ENCODE measurements at regions not wholly inside any gene's neighbourhood (a gene's known extent, or its start where the extent isn't known, plus 50 kb on each side); places are given as distances from the start of the nearest gene placed in this dataset.

GRCh38 chr22:49321477-49322055 lies 506.1 kb downstream of the BRD1 start (continued):
- TF ChIP-seq TSHZ2 (CRISPR knock-in tag; IDR thresholded peaks at IDR 0.05), result no peak
- TF ChIP-seq ZC3H10 (CRISPR knock-in tag; IDR thresholded peaks at IDR 0.05), result no peak
- TF ChIP-seq ZNF565 (CRISPR knock-in tag; conservative IDR thresholded peaks at IDR 0.05; ENCODE audit: low read depth), result no peak

- no peak for ATAC-seq
- no peak for TF ChIP-seq SNAI2 (CRISPR knock-in tag; IDR thresholded peaks at IDR 0.05)
- no peak for TF ChIP-seq PATZ1 (CRISPR knock-in tag; IDR thresholded peaks at IDR 0.05; ENCODE audit: borderline replicate concordance)
- TF ChIP-seq ZFP30 (CRISPR knock-in tag; IDR thresholded peaks at IDR 0.05), result no peak
- no peak for TF ChIP-seq POU6F1 (CRISPR knock-in tag; IDR thresholded peaks at IDR 0.05; ENCODE audit: borderline replicate concordance, low read depth)
- TF ChIP-seq CREB5 (CRISPR knock-in tag; IDR thresholded peaks at IDR 0.05; ENCODE audit: low read depth), result no peak
- TF ChIP-seq ZNF70 (CRISPR knock-in tag; IDR thresholded peaks at IDR 0.05), result no peak
- no peak for TF ChIP-seq TSHZ2 (CRISPR knock-in tag; IDR thresholded peaks at IDR 0.05)
- no peak for TF ChIP-seq TOX (CRISPR knock-in tag; IDR thresholded peaks at IDR 0.05; ENCODE audit: borderline replicate concordance)
- TF ChIP-seq OSR1 (CRISPR knock-in tag; IDR thresholded peaks at IDR 0.05), result no peak
- TF ChIP-seq RARB (CRISPR knock-in tag; IDR thresholded peaks at IDR 0.05), result no peak
These were observed 506.8 kb downstream of the BRD1 start for GRCh38 chr22:49320714-49321476.

GRCh38 chr22:49317369-49317768 lies 510.3 kb downstream of the BRD1 start:
- ATAC-seq, result no peak
- TF ChIP-seq ZFP30 (CRISPR knock-in tag; IDR thresholded peaks at IDR 0.05) (no peak), TCF4 (CRISPR knock-in tag; IDR thresholded peaks at IDR 0.05; ENCODE audit: borderline replicate concordance) (no peak), PPARA (CRISPR knock-in tag; IDR thresholded peaks at IDR 0.05; ENCODE audit: borderline replicate concordance) (no peak), CREB5 (CRISPR knock-in tag; IDR thresholded peaks at IDR 0.05; ENCODE audit: low read depth) (no peak), OSR1 (CRISPR knock-in tag; IDR thresholded peaks at IDR 0.05) (no peak), ZNF70 (CRISPR knock-in tag; IDR thresholded peaks at IDR 0.05) (no peak), SNAI2 (CRISPR knock-in tag; IDR thresholded peaks at IDR 0.05) (no peak), POU6F1 (CRISPR knock-in tag; IDR thresholded peaks at IDR 0.05; ENCODE audit: borderline replicate concordance, low read depth) (no peak), ESRRG (CRISPR knock-in tag; IDR thresholded peaks at IDR 0.05) (no peak), GLIS3 (CRISPR knock-in tag; IDR thresholded peaks at IDR 0.05) (no peak), PATZ1 (CRISPR knock-in tag; IDR thresholded peaks at IDR 0.05; ENCODE audit: borderline replicate concordance) (no peak), ZNF565 (CRISPR knock-in tag; conservative IDR thresholded peaks at IDR 0.05; ENCODE audit: low read depth) (no peak)

Data from SK-N-SH treated with all-trans-retinoic acid at 6 μM for 48 hours (cell line).